Endothelial cell of umbilical vein (primary cell): ENCODE measurements at regions not wholly inside any gene's neighbourhood (a gene's known extent, or its start where the extent isn't known, plus 50 kb on each side); places are given as distances from the start of the nearest gene placed in this dataset.

Experiments used
- CTCF ChIP-seq, 2 donors: IDR thresholded peaks; 1 replicate in 1 of 2; 2 replicates in 1 of 2; pipeline ENCODE4 v1.5.1; 2011; ENCODE audit warnings: low read length in 2 of 2, mild to moderate bottlenecking in 2 of 2, moderate library complexity in 2 of 2, control low read depth in 1 of 2, inconsistent platforms in 1 of 2, low read depth in 1 of 2; ENCODE audit not compliant: insufficient read depth in 1 of 2; ENCODE audit errors: extremely low read depth in 1 of 2
- EZH2 ChIP-seq: IDR thresholded peaks from 2 replicates; pipeline ENCODE4 v1.6.1; 2012; ENCODE audit warnings: borderline replicate concordance, low read depth, mild to moderate bottlenecking, moderate library complexity, low read length, inconsistent platforms; ENCODE audit not compliant: severe bottlenecking
- JUN ChIP-seq: IDR thresholded peaks from 2 replicates; pipeline ENCODE4 v1.6.1; 2011; ENCODE audit warnings: borderline replicate concordance, low read depth; ENCODE audit not compliant: insufficient read length, insufficient read depth
- MAX ChIP-seq: IDR thresholded peaks from 2 replicates; pipeline ENCODE4 v1.6.1; 2011; ENCODE audit not compliant: insufficient read depth, insufficient read length
- MYC ChIP-seq: IDR thresholded peaks from one replicate; pipeline ENCODE4 v1.6.1; 2011; ENCODE audit warnings: mild to moderate bottlenecking, low read depth, low read length
- POLR2A ChIP-seq: IDR thresholded peaks from 2 replicates; pipeline ENCODE4 v1.6.1; 2012; ENCODE audit warnings: low read depth, mild to moderate bottlenecking, control low read depth, low read length
- POLR2AphosphoS5 ChIP-seq: IDR thresholded peaks from 2 replicates; pipeline ENCODE4 v1.6.1; 2012; ENCODE audit warnings: low read depth, mild to moderate bottlenecking, control low read depth, low read length, moderate library complexity; ENCODE audit not compliant: insufficient read depth

DNA sequence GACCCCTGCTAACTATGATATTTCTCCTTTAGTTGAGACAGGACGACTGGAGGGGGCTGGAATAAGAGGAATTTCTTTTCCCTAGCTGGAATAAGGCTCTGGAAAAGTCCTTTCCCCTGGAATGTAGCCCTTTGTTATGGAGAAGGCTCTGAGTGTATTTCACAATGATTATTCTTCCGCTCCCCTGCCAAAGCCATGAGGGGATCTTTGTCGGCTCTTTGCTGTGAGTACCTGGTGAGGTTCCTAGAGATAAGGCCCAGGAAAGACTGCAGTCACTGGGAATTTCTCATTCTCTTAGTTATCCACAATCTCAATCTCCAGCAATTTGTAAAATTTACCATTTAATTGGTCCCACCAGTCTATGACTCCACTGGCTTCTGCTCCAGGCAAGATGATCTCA is 340.2 kb upstream of the HNRNPA3 start:
- TF ChIP-seq CTCF (IDR thresholded peaks at IDR 0.05; ENCODE audit: extremely low read depth in 1 of 2, insufficient read depth in 1 of 2, low read depth in 1 of 2, low read length in 2 of 2) (no peak), POLR2A (no peak), POLR2AphosphoS5 (no peak), EZH2 (no peak), MYC (no peak), JUN (no peak), MAX (no peak)
